GM23338 (cell line): ENCODE measurements at regions not wholly inside any gene's neighbourhood (a gene's known extent, or its start where the extent isn't known, plus 50 kb on each side); places are given as distances from the start of the nearest gene placed in this dataset.

ENCODE experiments used
- ATAC-seq: fragments of 200-7000 bp; cut with Tn5 transposase; 3 replicates; pipeline ENCODE4 v1.9.1; 2020
- DNase-seq: peaks from one replicate; pipeline ENCODE4 v3.0.0-alpha.2; 2015; ENCODE audit warnings: low spot score
- H2AFZ ChIP-seq: fragments of 200-600 bp; sonication (generic); 2 replicates; pipeline ENCODE4 v1.8.0; 2016; ENCODE audit warnings: antibody characterized with exemption, mild to moderate bottlenecking, moderate library complexity
- H3F3A ChIP-seq: fragments of 200-600 bp; sonication (generic); replicated peaks from 2 replicates; pipeline ENCODE4 v1.8.0; 2017; ENCODE audit warnings: antibody characterized with exemption, mixed run types, low read depth
- H3K27ac ChIP-seq: fragments of 200-600 bp; sonication (generic); 2 replicates; pipeline ENCODE4 v1.6.1; 2016; ENCODE audit warnings: low read depth
- H3K27me3 ChIP-seq: fragments of 200-600 bp; sonication (generic); 2 replicates; pipeline ENCODE4 v1.8.0; 2016; ENCODE audit warnings: mild to moderate bottlenecking, mixed run types, moderate library complexity; ENCODE audit not compliant: insufficient read depth
- H3K36me3 ChIP-seq: fragments of 200-600 bp; sonication (generic); 2 replicates; pipeline ENCODE4 v1.8.0; 2016; ENCODE audit warnings: mild to moderate bottlenecking; ENCODE audit not compliant: insufficient read depth
- H3K4me1 ChIP-seq: fragments of 200-600 bp; sonication (generic); 2 replicates; pipeline ENCODE4 v1.8.0; 2016; ENCODE audit warnings: mild to moderate bottlenecking, moderate library complexity; ENCODE audit not compliant: insufficient read depth
- H3K4me2 ChIP-seq: fragments of 200-600 bp; sonication (generic); 2 replicates; pipeline ENCODE4 v1.7.1; 2017; ENCODE audit warnings: mixed run types
- H3K4me3 ChIP-seq: fragments of 200-600 bp; sonication (generic); 2 replicates; pipeline ENCODE4 v1.6.1; 2016; ENCODE audit warnings: mixed run types
- H3K79me2 ChIP-seq: fragments of 200-600 bp; sonication (generic); replicated peaks from 2 replicates; pipeline ENCODE4 v1.8.0; 2017; ENCODE audit warnings: mild to moderate bottlenecking; ENCODE audit not compliant: insufficient read depth
- H3K9me2 ChIP-seq: fragments of 200-600 bp; sonication (generic); 2 replicates; pipeline ENCODE4 v1.8.0; 2017; ENCODE audit not compliant: insufficient read depth
- H4K20me1 ChIP-seq: fragments of 200-600 bp; sonication (generic); replicated peaks from 2 replicates; pipeline ENCODE4 v1.8.0; 2017; ENCODE audit warnings: mild to moderate bottlenecking; ENCODE audit not compliant: insufficient read depth
- H3K27ac Mint-ChIP-seq: 2 replicates; pipeline ENCODE4 v1.8.0; 2020; ENCODE audit warnings: inconsistent platforms, mild to moderate bottlenecking, moderate library complexity, mixed read lengths
- H3K27me3 Mint-ChIP-seq: 3 replicates; pipeline ENCODE4 v1.8.0; 2022; ENCODE audit warnings: low read depth, mild to moderate bottlenecking, moderate library complexity, mixed read lengths, inconsistent platforms; ENCODE audit not compliant: insufficient read depth, poor library complexity
- H3K36me3 Mint-ChIP-seq: 3 replicates; pipeline ENCODE4 v1.8.0; 2021; ENCODE audit warnings: low read depth, mild to moderate bottlenecking, inconsistent platforms, moderate library complexity, mixed read lengths
- H3K4me1 Mint-ChIP-seq: 3 replicates; pipeline ENCODE4 v1.8.0; 2020; ENCODE audit warnings: mild to moderate bottlenecking, inconsistent platforms, mixed read lengths
- H3K4me3 Mint-ChIP-seq: 3 replicates; pipeline ENCODE4 v1.8.0; 2021; ENCODE audit warnings: moderate library complexity, mild to moderate bottlenecking, inconsistent platforms, mixed read lengths
- H3K9me3 Mint-ChIP-seq: 3 replicates; pipeline ENCODE4 v1.8.0; 2020; ENCODE audit warnings: moderate library complexity, mild to moderate bottlenecking, inconsistent platforms, mixed read lengths
- CREB1 ChIP-seq: fragments of 250-450 bp; sonication (Bioruptor Pico); IDR thresholded peaks from 2 replicates; pipeline ENCODE4 v1.5.0; 2020; ENCODE audit warnings: low read depth, mild to moderate bottlenecking, moderate library complexity
- ETS1 ChIP-seq: IDR thresholded peaks from 2 replicates; pipeline ENCODE4 v1.6.1; 2016; ENCODE audit warnings: antibody characterized with exemption
- EZH2 ChIP-seq: fragments of 200-600 bp; sonication (generic); IDR thresholded peaks from one replicate; pipeline ENCODE4 v1.8.0; 2017; ENCODE audit warnings: antibody characterized with exemption, mild to moderate bottlenecking, low read depth; ENCODE audit not compliant: unreplicated experiment
- EZH2phosphoT487 ChIP-seq: fragments of 200-600 bp; sonication (generic); IDR thresholded peaks from one replicate; pipeline ENCODE4 v1.8.1; 2018; ENCODE audit warnings: antibody characterized with exemption; ENCODE audit not compliant: unreplicated experiment
- JUNB ChIP-seq: IDR thresholded peaks from one replicate; pipeline ENCODE4 v1.6.1; 2016; ENCODE audit warnings: antibody characterized with exemption; ENCODE audit not compliant: unreplicated experiment
- NANOG ChIP-seq: IDR thresholded peaks from 2 replicates; pipeline ENCODE4 v1.6.1; 2016; ENCODE audit warnings: antibody characterized with exemption, borderline replicate concordance
- POLR2AphosphoS5 ChIP-seq: IDR thresholded peaks from 2 replicates; pipeline ENCODE4 v1.6.1; 2016; ENCODE audit warnings: antibody characterized with exemption, low read depth
- STAT1 ChIP-seq: IDR thresholded peaks from one replicate; pipeline ENCODE4 v1.6.1; 2016; ENCODE audit warnings: antibody characterized with exemption; ENCODE audit not compliant: unreplicated experiment
- ZNF114 ChIP-seq: fragments of 250-450 bp; sonication (Bioruptor Pico); IDR thresholded peaks from 2 replicates; pipeline ENCODE4 v1.5.0; 2020; ENCODE audit warnings: mild to moderate bottlenecking, moderate library complexity
- ZNF331 ChIP-seq: fragments of 250-450 bp; sonication (Bioruptor Pico); IDR thresholded peaks from 2 replicates; pipeline ENCODE4 v1.5.0; 2020; ENCODE audit warnings: low read depth, mild to moderate bottlenecking, moderate library complexity
- TF ChIP-seq, protein P1 (sequence below), 2 experiments: fragments of 200-600 bp in 1 of 2; sonication (generic) in 1 of 2; conservative IDR thresholded peaks; 2 replicates each; pipeline versions ENCODE4 v1.5.1 to v1.6.1; 2016 to 2017; ENCODE audit warnings: antibody characterized with exemption in 2 of 2, low read depth in 2 of 2, mild to moderate bottlenecking in 2 of 2, moderate library complexity in 1 of 2
- TF ChIP-seq, protein P2 (sequence below): fragments of 250-450 bp; sonication (Bioruptor Pico); IDR thresholded peaks from 2 replicates; pipeline ENCODE4 v1.5.0; 2020; ENCODE audit warnings: mild to moderate bottlenecking, moderate library complexity

DNA sequence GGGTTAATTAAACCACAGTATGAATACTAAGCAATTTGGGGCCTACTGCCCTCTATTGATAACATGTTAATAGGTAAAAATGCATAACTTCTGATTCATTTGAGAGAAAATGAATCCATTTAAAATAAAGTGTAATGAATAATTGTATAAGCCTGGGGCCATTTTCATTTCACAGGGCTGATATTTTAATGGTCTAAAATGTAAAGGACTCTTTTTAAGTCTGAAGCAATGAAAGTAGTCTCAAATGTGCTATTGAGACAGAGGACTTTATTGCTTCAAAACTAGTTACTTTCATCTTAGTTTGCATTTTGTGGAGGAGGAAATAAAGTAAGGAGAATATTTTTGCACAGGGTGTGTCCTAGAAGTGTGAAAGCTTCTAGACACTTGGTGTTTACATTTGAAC is 155.4 kb downstream of the TLR5 start (continued):
- TF ChIP-seq POLR2AphosphoS5 (no peak), EZH2 (no peak), STAT1 (no peak), JUNB (no peak), EZH2phosphoT487 (no peak), NANOG (no peak)
- TF ChIP-seq, protein P1, sequence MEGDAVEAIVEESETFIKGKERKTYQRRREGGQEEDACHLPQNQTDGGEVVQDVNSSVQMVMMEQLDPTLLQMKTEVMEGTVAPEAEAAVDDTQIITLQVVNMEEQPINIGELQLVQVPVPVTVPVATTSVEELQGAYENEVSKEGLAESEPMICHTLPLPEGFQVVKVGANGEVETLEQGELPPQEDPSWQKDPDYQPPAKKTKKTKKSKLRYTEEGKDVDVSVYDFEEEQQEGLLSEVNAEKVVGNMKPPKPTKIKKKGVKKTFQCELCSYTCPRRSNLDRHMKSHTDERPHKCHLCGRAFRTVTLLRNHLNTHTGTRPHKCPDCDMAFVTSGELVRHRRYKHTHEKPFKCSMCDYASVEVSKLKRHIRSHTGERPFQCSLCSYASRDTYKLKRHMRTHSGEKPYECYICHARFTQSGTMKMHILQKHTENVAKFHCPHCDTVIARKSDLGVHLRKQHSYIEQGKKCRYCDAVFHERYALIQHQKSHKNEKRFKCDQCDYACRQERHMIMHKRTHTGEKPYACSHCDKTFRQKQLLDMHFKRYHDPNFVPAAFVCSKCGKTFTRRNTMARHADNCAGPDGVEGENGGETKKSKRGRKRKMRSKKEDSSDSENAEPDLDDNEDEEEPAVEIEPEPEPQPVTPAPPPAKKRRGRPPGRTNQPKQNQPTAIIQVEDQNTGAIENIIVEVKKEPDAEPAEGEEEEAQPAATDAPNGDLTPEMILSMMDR (conservative IDR thresholded peaks at IDR 0.05; ENCODE audit: low read depth in 2 of 2): no peak

DNA sequence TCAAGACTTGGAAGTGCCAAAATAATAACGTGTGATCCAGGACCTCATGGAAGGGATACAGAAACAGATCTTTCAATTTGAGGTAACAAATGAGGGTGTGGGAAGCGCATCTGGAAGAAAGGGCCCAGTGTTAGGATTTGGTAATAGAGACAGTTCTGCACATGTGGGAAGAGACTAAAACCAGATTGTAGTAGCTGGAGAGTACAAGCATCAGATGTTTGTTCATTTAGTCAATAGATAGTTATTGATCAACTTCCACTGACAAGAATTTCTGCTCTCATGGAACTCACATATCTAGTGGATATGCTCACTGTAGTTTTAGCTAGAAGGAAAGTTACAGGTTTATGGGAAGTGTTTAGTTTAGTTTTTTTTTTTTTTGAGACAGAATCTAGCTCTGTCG is 153.6 kb downstream of the TLR5 start:
- TF ChIP-seq, protein P2, sequence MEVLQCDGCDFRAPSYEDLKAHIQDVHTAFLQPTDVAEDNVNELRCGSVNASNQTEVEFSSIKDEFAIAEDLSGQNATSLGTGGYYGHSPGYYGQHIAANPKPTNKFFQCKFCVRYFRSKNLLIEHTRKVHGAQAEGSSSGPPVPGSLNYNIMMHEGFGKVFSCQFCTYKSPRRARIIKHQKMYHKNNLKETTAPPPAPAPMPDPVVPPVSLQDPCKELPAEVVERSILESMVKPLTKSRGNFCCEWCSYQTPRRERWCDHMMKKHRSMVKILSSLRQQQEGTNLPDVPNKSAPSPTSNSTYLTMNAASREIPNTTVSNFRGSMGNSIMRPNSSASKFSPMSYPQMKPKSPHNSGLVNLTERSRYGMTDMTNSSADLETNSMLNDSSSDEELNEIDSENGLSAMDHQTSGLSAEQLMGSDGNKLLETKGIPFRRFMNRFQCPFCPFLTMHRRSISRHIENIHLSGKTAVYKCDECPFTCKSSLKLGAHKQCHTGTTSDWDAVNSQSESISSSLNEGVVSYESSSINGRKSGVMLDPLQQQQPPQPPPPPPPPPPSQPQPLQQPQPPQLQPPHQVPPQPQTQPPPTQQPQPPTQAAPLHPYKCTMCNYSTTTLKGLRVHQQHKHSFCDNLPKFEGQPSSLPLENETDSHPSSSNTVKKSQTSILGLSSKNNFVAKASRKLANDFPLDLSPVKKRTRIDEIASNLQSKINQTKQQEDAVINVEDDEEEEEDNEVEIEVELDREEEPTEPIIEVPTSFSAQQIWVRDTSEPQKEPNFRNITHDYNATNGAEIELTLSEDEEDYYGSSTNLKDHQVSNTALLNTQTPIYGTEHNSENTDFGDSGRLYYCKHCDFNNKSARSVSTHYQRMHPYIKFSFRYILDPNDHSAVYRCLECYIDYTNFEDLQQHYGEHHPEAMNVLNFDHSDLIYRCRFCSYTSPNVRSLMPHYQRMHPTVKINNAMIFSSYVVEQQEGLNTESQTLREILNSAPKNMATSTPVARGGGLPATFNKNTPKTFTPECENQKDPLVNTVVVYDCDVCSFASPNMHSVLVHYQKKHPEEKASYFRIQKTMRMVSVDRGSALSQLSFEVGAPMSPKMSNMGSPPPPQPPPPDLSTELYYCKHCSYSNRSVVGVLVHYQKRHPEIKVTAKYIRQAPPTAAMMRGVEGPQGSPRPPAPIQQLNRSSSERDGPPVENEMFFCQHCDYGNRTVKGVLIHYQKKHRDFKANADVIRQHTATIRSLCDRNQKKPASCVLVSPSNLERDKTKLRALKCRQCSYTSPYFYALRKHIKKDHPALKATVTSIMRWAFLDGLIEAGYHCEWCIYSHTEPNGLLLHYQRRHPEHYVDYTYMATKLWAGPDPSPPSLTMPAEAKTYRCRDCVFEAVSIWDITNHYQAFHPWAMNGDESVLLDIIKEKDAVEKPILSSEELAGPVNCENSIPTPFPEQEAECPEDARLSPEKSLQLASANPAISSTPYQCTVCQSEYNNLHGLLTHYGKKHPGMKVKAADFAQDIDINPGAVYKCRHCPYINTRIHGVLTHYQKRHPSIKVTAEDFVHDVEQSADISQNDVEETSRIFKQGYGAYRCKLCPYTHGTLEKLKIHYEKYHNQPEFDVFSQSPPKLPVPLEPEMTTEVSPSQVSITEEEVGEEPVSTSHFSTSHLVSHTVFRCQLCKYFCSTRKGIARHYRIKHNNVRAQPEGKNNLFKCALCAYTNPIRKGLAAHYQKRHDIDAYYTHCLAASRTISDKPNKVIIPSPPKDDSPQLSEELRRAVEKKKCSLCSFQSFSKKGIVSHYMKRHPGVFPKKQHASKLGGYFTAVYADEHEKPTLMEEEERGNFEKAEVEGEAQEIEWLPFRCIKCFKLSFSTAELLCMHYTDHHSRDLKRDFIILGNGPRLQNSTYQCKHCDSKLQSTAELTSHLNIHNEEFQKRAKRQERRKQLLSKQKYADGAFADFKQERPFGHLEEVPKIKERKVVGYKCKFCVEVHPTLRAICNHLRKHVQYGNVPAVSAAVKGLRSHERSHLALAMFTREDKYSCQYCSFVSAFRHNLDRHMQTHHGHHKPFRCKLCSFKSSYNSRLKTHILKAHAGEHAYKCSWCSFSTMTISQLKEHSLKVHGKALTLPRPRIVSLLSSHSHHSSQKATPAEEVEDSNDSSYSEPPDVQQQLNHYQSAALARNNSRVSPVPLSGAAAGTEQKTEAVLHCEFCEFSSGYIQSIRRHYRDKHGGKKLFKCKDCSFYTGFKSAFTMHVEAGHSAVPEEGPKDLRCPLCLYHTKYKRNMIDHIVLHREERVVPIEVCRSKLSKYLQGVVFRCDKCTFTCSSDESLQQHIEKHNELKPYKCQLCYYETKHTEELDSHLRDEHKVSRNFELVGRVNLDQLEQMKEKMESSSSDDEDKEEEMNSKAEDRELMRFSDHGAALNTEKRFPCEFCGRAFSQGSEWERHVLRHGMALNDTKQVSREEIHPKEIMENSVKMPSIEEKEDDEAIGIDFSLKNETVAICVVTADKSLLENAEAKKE: no peak
- TF ChIP-seq ZNF114 (no peak), EZH2phosphoT487 (no peak), ETS1 (no peak), NANOG (no peak), CREB1 (CRISPR knock-in tag) (no peak), EZH2 (no peak), ZNF331 (CRISPR knock-in tag) (no peak), JUNB (no peak), STAT1 (no peak)
- TF ChIP-seq, protein P1 (conservative IDR thresholded peaks at IDR 0.05; ENCODE audit: low read depth in 2 of 2): no peak
- no peak overlapping the region for H3K27ac ChIP-seq
- no peak overlapping the region for H3K27ac Mint-ChIP-seq

More for the DNA sequence above, 153.6 kb downstream of the TLR5 start:
- DNase-seq (no peak), ATAC-seq (no peak)
- H3F3A ChIP-seq: no peaks in the 10 kb centered on the region
- H3K4me3 ChIP-seq: no peak overlapping the region
- H3K36me3 ChIP-seq: no peaks in the 10 kb centered on the region
- no peaks in the 10 kb centered on the region for H3K9me2 ChIP-seq
- no peak overlapping the region for H2AFZ ChIP-seq
- H3K4me2 ChIP-seq: no peak overlapping the region
- no peaks in the 10 kb centered on the region for H3K9me3 Mint-ChIP-seq
- H3K4me3 Mint-ChIP-seq: no peak overlapping the region
- no peaks in the 10 kb centered on the region for H3K27me3 ChIP-seq
- no peaks in the 10 kb centered on the region for H4K20me1 ChIP-seq
- H3K4me1 ChIP-seq: peaks cover 5% of the 10 kb centered on the region; the same call in 1 of the 2 replicates
- H3K79me2 ChIP-seq: no peaks in the 10 kb centered on the region
- H3K36me3 Mint-ChIP-seq: no peaks in the 10 kb centered on the region
- H3K27me3 Mint-ChIP-seq: peaks cover 4% of the 10 kb centered on the region
- H3K4me1 Mint-ChIP-seq: peaks cover 13% of the 10 kb centered on the region
